ENCODE measurements at regions not wholly inside any gene's neighbourhood (a gene's known extent, or its start where the extent isn't known, plus 50 kb on each side); places are given as distances from the start of the nearest gene placed in this dataset.

GRCh38 chr5:54886866-54887265 lies 98.5 kb downstream of the ESM1 start:
- intact Hi-C loops (cut with micrococcal nuclease), result no loop called here
- Histone ChIP-seq H3K9ac (ENCODE audit: low read length) (no peak overlapping the region), H4K20me1 (ENCODE audit: insufficient read depth) (no peaks in the 10 kb centered on the region), H3K9me3 (ENCODE audit: control insufficient read depth in 1 of 2, insufficient read depth in 1 of 2, low read depth in 1 of 2, low read length in 2 of 2) (no peaks in the 10 kb centered on the region), H3K4me2 (ENCODE audit: low read length) (no peak overlapping the region), H3K36me3 (ENCODE audit: control insufficient read depth in 1 of 2, insufficient read depth in 2 of 2, low read length in 2 of 2) (no peaks in the 10 kb centered on the region), H3K4me1 (ENCODE audit: control insufficient read depth in 1 of 2, insufficient read depth in 2 of 2, low read length in 2 of 2) (peaks cover 6 to 8% of the 10 kb centered on the region in 2 experiments; a peak in 3 of 4 replicates), H3K27ac (ENCODE audit: low read depth, low read length) (no peak overlapping the region), H3K79me2 (ENCODE audit: insufficient read depth, low read length) (no peaks in the 10 kb centered on the region), H3K9me2 (ENCODE audit: insufficient read depth) (no peaks in the 10 kb centered on the region), H3K27me3 (ENCODE audit: insufficient read depth, low read length) (no peaks in the 10 kb centered on the region; the same call in 1 of the 2 replicates), H3K4me3 (replicated peaks in 1 of 2; ENCODE audit: low read depth in 1 of 2, low read length in 2 of 2) (no peak overlapping the region), H2AFZ (ENCODE audit: low read depth, low read length, poor library complexity, severe bottlenecking) (no peak overlapping the region)
- ChIA-PET RAD21 (ENCODE audit: low non-redundant PET in 1 of 2, low total read pairs in 2 of 2, uncharacterized antibody in 2 of 2, unreplicated experiment in 2 of 2) (no interaction called here), CTCF (interaction anchor here (1.6 to 1.7 kb wide), 2 partner anchors 9 to 19 kb away, joined by 4 to 6 read pairs; no protein-coding TSS in a partner anchor), POLR2A (no interaction called here)
- TF ChIP-seq, protein P1, sequence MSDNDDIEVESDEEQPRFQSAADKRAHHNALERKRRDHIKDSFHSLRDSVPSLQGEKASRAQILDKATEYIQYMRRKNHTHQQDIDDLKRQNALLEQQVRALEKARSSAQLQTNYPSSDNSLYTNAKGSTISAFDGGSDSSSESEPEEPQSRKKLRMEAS (IDR thresholded peaks at IDR 0.05), result no peak
- TF ChIP-seq YY1 (IDR thresholded peaks at IDR 0.05; ENCODE audit: extremely low read depth, insufficient replicate concordance, low read depth, low read length), result no peak
- no peak for DNase-seq (ENCODE audit: low read depth, low spot score)
- no peak for ATAC-seq
- no TSS peak for BruUV-seq (replicated peaks)

- H3K9me3 ChIP-seq (ENCODE audit: control insufficient read depth in 1 of 2, insufficient read depth in 1 of 2, low read depth in 1 of 2, low read length in 2 of 2), result no peaks in the 10 kb centered on the region
- ATAC-seq (no peak), DNase-seq (ENCODE audit: low read depth, low spot score) (no peak)
- TF ChIP-seq CTCF (IDR thresholded peaks at IDR 0.05 in 2 of 3, conservative IDR thresholded peaks at IDR 0.05 in 1 of 3; ENCODE audit: borderline replicate concordance in 1 of 3, insufficient read depth in 1 of 3, low read depth in 2 of 3, low read length in 2 of 3), result no peak
- TF ChIP-seq, protein P1 (IDR thresholded peaks at IDR 0.05), result no peak
- TF ChIP-seq SIN3A (IDR thresholded peaks at IDR 0.05; ENCODE audit: low read depth), result no peak
- TF ChIP-seq TCF7L2 (IDR thresholded peaks at IDR 0.05; ENCODE audit: borderline replicate concordance, extremely low read depth, insufficient read depth, insufficient read length), result no peak
- TF ChIP-seq, protein P2, sequence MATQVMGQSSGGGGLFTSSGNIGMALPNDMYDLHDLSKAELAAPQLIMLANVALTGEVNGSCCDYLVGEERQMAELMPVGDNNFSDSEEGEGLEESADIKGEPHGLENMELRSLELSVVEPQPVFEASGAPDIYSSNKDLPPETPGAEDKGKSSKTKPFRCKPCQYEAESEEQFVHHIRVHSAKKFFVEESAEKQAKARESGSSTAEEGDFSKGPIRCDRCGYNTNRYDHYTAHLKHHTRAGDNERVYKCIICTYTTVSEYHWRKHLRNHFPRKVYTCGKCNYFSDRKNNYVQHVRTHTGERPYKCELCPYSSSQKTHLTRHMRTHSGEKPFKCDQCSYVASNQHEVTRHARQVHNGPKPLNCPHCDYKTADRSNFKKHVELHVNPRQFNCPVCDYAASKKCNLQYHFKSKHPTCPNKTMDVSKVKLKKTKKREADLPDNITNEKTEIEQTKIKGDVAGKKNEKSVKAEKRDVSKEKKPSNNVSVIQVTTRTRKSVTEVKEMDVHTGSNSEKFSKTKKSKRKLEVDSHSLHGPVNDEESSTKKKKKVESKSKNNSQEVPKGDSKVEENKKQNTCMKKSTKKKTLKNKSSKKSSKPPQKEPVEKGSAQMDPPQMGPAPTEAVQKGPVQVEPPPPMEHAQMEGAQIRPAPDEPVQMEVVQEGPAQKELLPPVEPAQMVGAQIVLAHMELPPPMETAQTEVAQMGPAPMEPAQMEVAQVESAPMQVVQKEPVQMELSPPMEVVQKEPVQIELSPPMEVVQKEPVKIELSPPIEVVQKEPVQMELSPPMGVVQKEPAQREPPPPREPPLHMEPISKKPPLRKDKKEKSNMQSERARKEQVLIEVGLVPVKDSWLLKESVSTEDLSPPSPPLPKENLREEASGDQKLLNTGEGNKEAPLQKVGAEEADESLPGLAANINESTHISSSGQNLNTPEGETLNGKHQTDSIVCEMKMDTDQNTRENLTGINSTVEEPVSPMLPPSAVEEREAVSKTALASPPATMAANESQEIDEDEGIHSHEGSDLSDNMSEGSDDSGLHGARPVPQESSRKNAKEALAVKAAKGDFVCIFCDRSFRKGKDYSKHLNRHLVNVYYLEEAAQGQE (IDR thresholded peaks at IDR 0.05; ENCODE audit: low read depth), result no peak
- TF ChIP-seq, protein P3, sequence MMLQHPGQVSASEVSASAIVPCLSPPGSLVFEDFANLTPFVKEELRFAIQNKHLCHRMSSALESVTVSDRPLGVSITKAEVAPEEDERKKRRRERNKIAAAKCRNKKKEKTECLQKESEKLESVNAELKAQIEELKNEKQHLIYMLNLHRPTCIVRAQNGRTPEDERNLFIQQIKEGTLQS (IDR thresholded peaks at IDR 0.05), result no peak
- TF ChIP-seq EZH2 (IDR thresholded peaks at IDR 0.05), result no peak
- no peak for TF ChIP-seq EZH2phosphoT487 (IDR thresholded peaks at IDR 0.05; ENCODE audit: borderline replicate concordance)
- no peak overlapping the region for H3K9ac ChIP-seq (ENCODE audit: low read length)
- H3K9me2 ChIP-seq (ENCODE audit: insufficient read depth), result no peaks in the 10 kb centered on the region
- H3K27ac ChIP-seq (ENCODE audit: low read depth, low read length), result no peak overlapping the region
- ChIA-PET CTCF (interaction anchor here (1.7 kb wide), 1 partner anchor 10 kb away, joined by 6 read pairs; no protein-coding TSS in a partner anchor), RAD21 (ENCODE audit: low non-redundant PET in 1 of 2, low total read pairs in 2 of 2, uncharacterized antibody in 2 of 2, unreplicated experiment in 2 of 2) (interaction anchor here in 1 of 2 experiments (0.5 kb wide), 1 partner anchor 137 kb away, joined by 4 read pairs; no protein-coding TSS in a partner anchor), POLR2A (no interaction called here)
- no peak overlapping the region for H3K4me3 ChIP-seq (replicated peaks in 1 of 2; ENCODE audit: low read depth in 1 of 2, low read length in 2 of 2)
- intact Hi-C loops (cut with micrococcal nuclease), result no loop called here
- no peak overlapping the region for H2AFZ ChIP-seq (ENCODE audit: low read depth, low read length, poor library complexity, severe bottlenecking)
- H3K4me1 ChIP-seq (ENCODE audit: control insufficient read depth in 1 of 2, insufficient read depth in 2 of 2, low read length in 2 of 2), result peaks cover 6 to 8% of the 10 kb centered on the region in 2 experiments; a peak in 3 of 4 replicates
- no peaks in the 10 kb centered on the region for H4K20me1 ChIP-seq (ENCODE audit: insufficient read depth)
- BruUV-seq (replicated peaks), result no TSS peak
- H3K27me3 ChIP-seq (ENCODE audit: insufficient read depth, low read length), result no peaks in the 10 kb centered on the region; the same call in 1 of the 2 replicates
- no peaks in the 10 kb centered on the region for H3K79me2 ChIP-seq (ENCODE audit: insufficient read depth, low read length)
- no peaks in the 10 kb centered on the region for H3K36me3 ChIP-seq (ENCODE audit: control insufficient read depth in 1 of 2, insufficient read depth in 2 of 2, low read length in 2 of 2)
- no peak overlapping the region for H3K4me2 ChIP-seq (ENCODE audit: low read length)
Measured at GRCh38 chr5:54885636-54886035, 99.8 kb downstream of the ESM1 start.

Data from HCT116 (cell line).